HG02571 (cell line): ENCODE measurements at regions not wholly inside any gene's neighbourhood (a gene's known extent, or its start where the extent isn't known, plus 50 kb on each side); places are given as distances from the start of the nearest gene placed in this dataset.

Experiments used
- ATAC-seq: cut with Tn5 transposase; IDR thresholded peaks from one replicate; pipeline ENCODE4 v1.9.1; 2021; ENCODE audit warnings: mild to moderate bottlenecking, moderate library complexity; ENCODE audit not compliant: unreplicated experiment

DNA sequence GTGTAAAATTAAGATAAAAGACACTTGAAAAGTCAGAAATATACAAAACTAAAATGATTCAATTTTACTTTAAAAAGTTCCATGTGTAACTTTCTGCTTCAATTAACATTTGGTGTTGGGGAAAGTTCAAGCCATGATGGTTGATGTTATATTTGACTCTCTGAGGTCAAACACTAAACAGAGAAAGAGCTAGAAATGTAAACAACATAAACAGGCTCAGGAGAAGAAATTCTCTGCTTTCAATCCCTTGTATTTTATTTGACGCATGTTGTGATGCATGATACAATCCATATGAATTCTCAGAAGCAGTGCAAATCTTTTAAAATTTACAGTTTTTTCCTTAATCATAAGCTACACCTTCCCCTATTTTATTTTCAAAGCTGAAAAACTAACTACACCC lies 822.4 kb downstream of the PCDH18 start:
- no peak for ATAC-seq

DNA sequence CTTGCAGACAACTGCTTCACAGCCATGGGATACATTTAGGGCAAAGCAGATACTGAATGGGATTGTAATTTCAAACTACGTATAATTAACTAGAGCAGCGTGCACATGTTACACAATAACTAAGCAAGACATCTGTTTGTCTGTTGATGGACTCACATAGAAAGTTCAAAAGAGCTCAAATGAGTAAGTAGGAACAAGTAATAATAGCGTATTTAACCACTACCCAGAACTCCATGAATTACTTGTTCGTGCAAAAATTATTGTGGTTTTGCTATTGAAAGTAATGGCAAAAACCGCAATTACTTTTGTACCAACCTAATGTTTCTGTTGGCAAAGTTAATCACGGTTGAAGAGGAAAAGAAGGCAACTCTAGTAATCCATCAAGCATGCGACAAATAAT lies 825.4 kb downstream of the PCDH18 start:
- ATAC-seq = no peak

GRCh38 chr4:136699905-136700304 lies 832.4 kb downstream of the PCDH18 start:
- ATAC-seq = no peak

DNA sequence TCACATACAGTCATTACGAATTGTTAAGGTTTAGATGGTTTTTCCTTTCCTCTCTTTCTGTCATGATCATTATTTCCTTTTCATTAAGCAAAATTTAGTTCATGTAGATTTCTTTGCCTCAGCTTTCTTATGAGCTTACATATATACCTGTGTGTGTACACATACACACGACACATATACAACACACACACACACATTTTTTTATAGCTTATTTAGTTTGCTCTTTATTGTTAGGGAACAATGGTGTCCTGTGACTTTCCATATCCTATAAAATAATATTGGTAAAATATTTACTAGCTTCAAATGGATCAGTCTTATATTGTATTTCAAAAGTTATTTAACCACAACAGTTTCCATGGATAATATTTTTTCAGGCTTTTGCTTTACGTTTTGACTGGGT lies 840.7 kb downstream of the PCDH18 start:
- no peak for ATAC-seq

GRCh38 chr4:136690360-136690759 lies 841.9 kb downstream of the PCDH18 start:
- no peak for ATAC-seq

- ATAC-seq = no peak
Observed at GRCh38 chr4:136687596-136687995, 844.7 kb downstream of the PCDH18 start.

DNA sequence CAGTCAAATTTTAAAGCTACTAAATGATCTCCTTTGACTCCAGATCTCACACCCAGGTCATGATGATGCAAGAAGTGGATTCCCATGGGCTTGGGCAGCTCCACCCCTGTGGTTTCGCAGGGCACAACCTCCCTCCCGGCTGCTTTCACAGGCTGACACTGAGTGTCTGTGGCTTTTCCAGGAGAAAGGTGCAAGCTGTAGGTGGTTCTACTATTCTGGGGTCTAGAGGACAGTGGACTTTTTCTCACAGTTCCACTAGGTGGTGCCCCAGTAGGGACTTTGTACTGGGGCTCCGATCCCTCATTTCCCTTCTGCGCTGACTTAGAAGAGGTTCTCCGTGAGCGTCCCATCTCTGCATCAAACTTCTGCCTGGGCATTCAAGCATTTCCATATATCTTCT lies 845.2 kb downstream of the PCDH18 start:
- ATAC-seq = no peak

GRCh38 chr4:136680761-136681160 lies 851.5 kb downstream of the PCDH18 start:
- no peak for ATAC-seq

GRCh38 chr4:136680271-136680670 lies 852.0 kb downstream of the PCDH18 start:
- no peak for ATAC-seq

DNA sequence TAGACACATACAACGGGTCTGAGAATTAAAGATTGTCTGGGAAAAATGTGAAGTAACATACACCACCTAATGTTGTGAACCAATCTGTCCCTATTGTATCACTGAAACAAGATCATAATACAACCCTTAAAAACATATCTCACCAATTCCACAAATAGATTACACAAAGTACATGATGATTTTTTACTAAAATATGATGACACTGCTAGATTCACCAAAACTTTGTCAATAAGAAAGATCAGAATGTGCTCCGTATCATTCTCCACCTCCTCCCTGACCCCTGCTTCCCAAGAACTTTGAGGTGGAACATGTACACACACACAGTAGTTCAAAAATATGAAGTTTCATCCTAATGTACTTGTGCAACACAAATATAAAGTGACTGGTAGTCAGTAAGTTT lies 862.0 kb downstream of the PCDH18 start:
- ATAC-seq = no peak

DNA sequence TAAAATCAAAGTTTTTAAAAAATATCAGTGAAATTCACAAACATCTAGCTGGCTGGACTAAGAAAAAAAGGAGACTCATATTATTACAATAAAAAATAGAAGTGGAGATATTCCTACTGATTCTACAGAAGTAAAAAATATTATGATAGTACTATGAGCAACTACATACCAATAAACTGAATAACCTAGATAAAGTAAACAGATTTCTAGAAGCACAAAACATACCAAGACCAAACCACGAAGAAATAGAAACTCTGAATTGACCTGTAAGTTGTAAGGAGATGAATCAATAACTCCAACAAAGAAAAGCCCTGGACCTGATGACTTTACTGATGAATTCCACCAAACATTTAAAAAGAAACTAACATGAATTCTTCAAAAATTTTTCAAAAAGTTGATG lies 867.3 kb downstream of the PCDH18 start:
- ATAC-seq = no peak

GRCh38 chr4:136662539-136662938 lies 869.8 kb downstream of the PCDH18 start:
- ATAC-seq = no peak

- ATAC-seq = no peak
Observed at GRCh38 chr4:136653640-136654406, 878.5 kb downstream of the PCDH18 start.

DNA sequence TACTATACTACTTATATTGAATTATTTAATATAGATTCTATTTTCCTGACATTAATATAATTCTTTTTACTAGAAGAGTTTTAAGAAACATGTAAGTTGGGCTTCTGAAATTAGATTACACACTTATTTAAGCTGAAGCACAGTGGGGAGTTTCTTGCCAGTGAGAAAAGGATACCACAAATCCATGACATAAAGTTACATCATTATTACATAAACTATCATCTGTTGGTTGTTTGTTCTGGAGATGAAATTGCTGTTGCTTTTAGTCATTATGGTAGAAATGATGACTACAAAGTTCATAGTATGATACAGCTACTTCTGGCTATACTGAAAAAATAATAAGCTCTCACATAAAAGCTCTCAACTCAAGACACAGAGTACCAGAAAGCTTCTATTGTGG lies 880.4 kb downstream of the PCDH18 start:
- ATAC-seq = no peak

- ATAC-seq = no peak
Observed at GRCh38 chr4:136651278-136651667, 881.0 kb downstream of the PCDH18 start.

GRCh38 chr4:136650541-136651277 lies 881.6 kb downstream of the PCDH18 start:
- no peak for ATAC-seq

GRCh38 chr4:136644279-136644678 lies 888.0 kb downstream of the PCDH18 start:
- no peak for ATAC-seq

DNA sequence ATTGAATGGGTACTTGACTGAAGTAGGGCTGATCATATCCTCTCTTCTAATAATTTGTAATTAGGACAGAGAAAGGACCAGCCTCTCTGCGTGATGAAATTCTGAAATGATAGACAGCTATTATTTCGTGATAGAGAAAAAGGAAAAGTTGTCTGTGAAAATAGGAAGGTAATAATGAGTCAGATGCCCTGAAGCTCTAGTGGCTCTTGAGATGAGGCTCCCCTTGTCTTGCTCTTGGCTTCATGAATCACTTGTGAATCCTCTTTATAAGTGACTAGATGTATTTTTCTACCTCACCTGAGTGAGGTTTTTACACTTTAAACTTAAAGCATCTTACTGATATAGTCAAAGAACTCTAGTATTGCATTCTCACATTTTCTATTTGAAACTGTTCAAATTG lies 888.9 kb downstream of the PCDH18 start:
- no peak for ATAC-seq

DNA sequence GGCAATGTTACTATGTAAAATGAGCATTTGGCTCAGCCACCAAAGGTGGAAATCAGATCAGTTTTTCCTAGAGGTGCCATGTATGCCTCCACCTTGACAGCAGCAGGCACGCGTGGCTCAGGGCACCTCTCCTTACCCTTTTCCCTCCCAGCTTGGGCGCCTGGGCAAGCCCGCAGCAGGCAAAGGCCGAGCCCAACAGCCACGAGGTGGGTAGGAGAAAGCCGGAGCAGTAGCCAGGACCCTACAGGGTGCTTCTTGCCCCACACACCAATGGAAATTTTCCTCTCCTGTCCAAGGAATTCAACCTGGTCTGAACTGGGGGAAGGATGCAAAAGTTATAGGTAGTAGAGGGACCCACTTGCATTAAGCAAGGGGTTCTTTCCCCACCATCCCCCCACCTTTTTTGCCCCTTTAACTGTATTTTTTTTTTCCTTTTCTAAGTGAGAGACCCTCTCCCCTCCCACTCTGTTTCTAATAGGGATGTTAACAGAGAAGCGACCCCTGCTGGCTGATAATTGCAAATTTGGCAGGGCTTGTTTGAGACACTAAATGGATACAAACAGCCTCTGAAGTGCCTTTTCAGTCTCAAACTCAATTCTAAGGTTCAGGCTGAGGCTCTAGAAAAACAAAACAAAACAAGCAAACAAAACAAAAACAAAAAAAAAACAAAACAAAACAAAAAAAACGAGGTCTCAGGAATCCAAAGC lies 895.1 kb downstream of the PCDH18 start:
- ATAC-seq = no peak

DNA sequence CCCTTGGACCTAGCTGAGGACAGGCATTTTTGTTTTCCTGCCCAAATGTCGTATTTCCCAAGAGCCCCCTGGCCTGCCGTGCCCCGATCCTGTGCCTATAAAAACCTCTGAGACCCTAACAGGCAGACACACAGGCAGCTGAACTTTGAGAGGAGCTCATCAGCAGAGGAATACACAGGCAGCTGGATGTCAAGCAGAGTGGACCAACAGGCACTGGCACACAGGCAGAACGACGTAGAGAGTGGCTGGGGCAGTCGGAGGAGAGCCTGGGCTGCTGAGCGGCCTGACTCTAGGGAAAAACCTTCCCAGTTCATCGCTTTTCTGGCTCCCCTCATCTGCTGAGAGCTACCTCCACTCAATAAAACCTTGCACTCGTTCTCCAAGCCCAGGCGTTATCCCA lies 896.1 kb downstream of the PCDH18 start:
- ATAC-seq = no peak

DNA sequence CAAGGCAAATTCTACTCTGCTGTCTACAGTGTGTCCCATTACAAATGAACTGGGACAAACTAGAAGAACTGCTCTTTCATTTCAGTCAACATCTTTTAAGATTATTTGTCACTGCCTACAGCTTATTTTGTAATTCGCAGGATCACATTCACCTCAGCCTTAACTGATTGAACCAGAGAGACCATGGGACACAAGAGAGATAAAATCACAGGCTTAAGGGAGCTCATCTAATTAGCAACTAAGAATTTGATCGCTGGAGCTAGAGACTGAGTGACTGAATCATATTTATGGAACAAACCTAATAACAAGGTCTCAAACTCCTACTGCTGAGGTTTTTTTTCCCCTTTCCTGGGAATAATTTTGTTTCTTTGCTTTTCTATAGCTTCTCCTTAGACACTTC lies 898.2 kb downstream of the PCDH18 start:
- ATAC-seq = no peak

DNA sequence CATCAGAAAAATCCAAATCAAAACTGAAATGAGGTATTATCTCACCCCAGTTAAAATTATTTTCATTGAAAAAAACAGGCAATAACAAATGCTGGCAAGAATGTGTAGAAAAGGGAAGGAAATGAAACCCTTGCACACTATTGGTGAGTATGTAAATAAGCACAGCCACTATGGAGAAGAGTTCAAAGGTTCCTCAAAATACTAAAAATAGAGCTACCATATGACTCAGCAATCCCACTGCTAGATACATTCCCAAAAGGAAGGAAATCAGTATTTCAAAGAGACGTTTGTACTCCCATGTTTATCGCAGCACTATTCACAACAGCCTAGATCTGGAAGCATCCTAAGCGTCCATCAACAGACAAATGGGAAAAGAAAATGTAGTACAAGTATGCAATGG lies 932.4 kb downstream of the PCDH18 start:
- no peak for ATAC-seq
